ENCODE measurements at regions not wholly inside any gene's neighbourhood (a gene's known extent, or its start where the extent isn't known, plus 50 kb on each side); places are given as distances from the start of the nearest gene placed in this dataset.

GRCh38 chr1:170284951-170285350 lies 139.2 kb downstream of the NTMT2 start:
- no peak for DNase-seq
- TF ChIP-seq GATA1 (IDR thresholded peaks at IDR 0.05; ENCODE audit: low read depth, low read length) (no peak), POLR2A (IDR thresholded peaks at IDR 0.05; ENCODE audit: low read length) (no peak)

- DNase-seq, result no peak
- TF ChIP-seq POLR2A (IDR thresholded peaks at IDR 0.05; ENCODE audit: low read length) (no peak), GATA1 (IDR thresholded peaks at IDR 0.05; ENCODE audit: low read depth, low read length) (no peak)
Observed at GRCh38 chr1:170288155-170288554, 142.4 kb downstream of the NTMT2 start.

- no peak for DNase-seq
- TF ChIP-seq GATA1 (IDR thresholded peaks at IDR 0.05; ENCODE audit: low read depth, low read length), result no peak
- TF ChIP-seq POLR2A (IDR thresholded peaks at IDR 0.05; ENCODE audit: low read length), result no peak
Observed at GRCh38 chr1:170290276-170290675, 144.5 kb downstream of the NTMT2 start.

GRCh38 chr1:170290991-170291390 lies 145.2 kb downstream of the NTMT2 start:
- no peak for DNase-seq
- TF ChIP-seq POLR2A (IDR thresholded peaks at IDR 0.05; ENCODE audit: low read length) (no peak), GATA1 (IDR thresholded peaks at IDR 0.05; ENCODE audit: low read depth, low read length) (no peak)

- no peak for DNase-seq
- no peak for TF ChIP-seq POLR2A (IDR thresholded peaks at IDR 0.05; ENCODE audit: low read length)
- no peak for TF ChIP-seq GATA1 (IDR thresholded peaks at IDR 0.05; ENCODE audit: low read depth, low read length)
Observed at GRCh38 chr1:170291516-170291915, 145.8 kb downstream of the NTMT2 start.

GRCh38 chr1:170296211-170296610 lies 150.5 kb downstream of the NTMT2 start:
- TF ChIP-seq GATA1 (IDR thresholded peaks at IDR 0.05; ENCODE audit: low read depth, low read length) (no peak), POLR2A (IDR thresholded peaks at IDR 0.05; ENCODE audit: low read length) (no peak)
- no peak for DNase-seq

GRCh38 chr1:170296642-170297041 lies 150.9 kb downstream of the NTMT2 start:
- TF ChIP-seq POLR2A (IDR thresholded peaks at IDR 0.05; ENCODE audit: low read length), result no peak
- TF ChIP-seq GATA1 (IDR thresholded peaks at IDR 0.05; ENCODE audit: low read depth, low read length), result no peak
- DNase-seq, result no peak

GRCh38 chr1:170301596-170301995 lies 155.8 kb downstream of the NTMT2 start:
- TF ChIP-seq POLR2A (IDR thresholded peaks at IDR 0.05; ENCODE audit: low read length), result no peak
- no peak for TF ChIP-seq GATA1 (IDR thresholded peaks at IDR 0.05; ENCODE audit: low read depth, low read length)
- no peak for DNase-seq

GRCh38 chr1:170303034-170303433 lies 157.3 kb downstream of the NTMT2 start:
- DNase-seq, result no peak
- TF ChIP-seq POLR2A (IDR thresholded peaks at IDR 0.05; ENCODE audit: low read length) (no peak), GATA1 (IDR thresholded peaks at IDR 0.05; ENCODE audit: low read depth, low read length) (no peak)

GRCh38 chr1:170305777-170306512 lies 160.2 kb downstream of the NTMT2 start:
- TF ChIP-seq POLR2A (IDR thresholded peaks at IDR 0.05; ENCODE audit: low read length), result no peak
- TF ChIP-seq GATA1 (IDR thresholded peaks at IDR 0.05; ENCODE audit: low read depth, low read length), result no peak
- no peak for DNase-seq

- no peak for DNase-seq
- TF ChIP-seq GATA1 (IDR thresholded peaks at IDR 0.05; ENCODE audit: low read depth, low read length) (no peak), POLR2A (IDR thresholded peaks at IDR 0.05; ENCODE audit: low read length) (no peak)
Observed at GRCh38 chr1:170306513-170306910, 160.8 kb downstream of the NTMT2 start.

- no peak for TF ChIP-seq GATA1 (IDR thresholded peaks at IDR 0.05; ENCODE audit: low read depth, low read length)
- no peak for TF ChIP-seq POLR2A (IDR thresholded peaks at IDR 0.05; ENCODE audit: low read length)
- no peak for DNase-seq
Observed at GRCh38 chr1:170306948-170307347, 161.2 kb downstream of the NTMT2 start.

- DNase-seq, result no peak
- no peak for TF ChIP-seq POLR2A (IDR thresholded peaks at IDR 0.05; ENCODE audit: low read length)
- TF ChIP-seq GATA1 (IDR thresholded peaks at IDR 0.05; ENCODE audit: low read depth, low read length), result no peak
Observed at GRCh38 chr1:170307426-170307825, 161.7 kb downstream of the NTMT2 start.

- no peak for DNase-seq
- TF ChIP-seq GATA1 (IDR thresholded peaks at IDR 0.05; ENCODE audit: low read depth, low read length), result no peak
- no peak for TF ChIP-seq POLR2A (IDR thresholded peaks at IDR 0.05; ENCODE audit: low read length)
Observed at GRCh38 chr1:170309389-170310013, 163.7 kb downstream of the NTMT2 start.

GRCh38 chr1:170310014-170310405 lies 164.3 kb downstream of the NTMT2 start:
- TF ChIP-seq GATA1 (IDR thresholded peaks at IDR 0.05; ENCODE audit: low read depth, low read length), result no peak
- TF ChIP-seq POLR2A (IDR thresholded peaks at IDR 0.05; ENCODE audit: low read length), result no peak
- no peak for DNase-seq

All from erythroblast (primary cell).